ENCODE measurements at regions not wholly inside any gene's neighbourhood (a gene's known extent, or its start where the extent isn't known, plus 50 kb on each side); places are given as distances from the start of the nearest gene placed in this dataset.
"Not testable (repeated sequence)": the region's sequence is repeated elsewhere in the genome, so short reads cannot be mapped to it uniquely, and the experiment has no call there.

GRCh38 chr3:38966811-38967692 lies 84.7 kb downstream of the SCN11A start:
- no peak for DNase-seq (ENCODE audit: low read depth in 3 of 3)

- DNase-seq (ENCODE audit: low read depth in 3 of 3): no peak
Observed at GRCh38 chr3:38964646-38965045, 87.1 kb downstream of the SCN11A start.

GRCh38 chr3:38964204-38964603 lies 87.5 kb downstream of the SCN11A start:
- no peak for DNase-seq (ENCODE audit: low read depth in 3 of 3)

- DNase-seq (ENCODE audit: low read depth in 3 of 3): peak in 1 of 3 experiments; percentile 18
Observed at GRCh38 chr3:38960953-38961622, 90.7 kb downstream of the SCN11A start.

- no peak for DNase-seq (ENCODE audit: low read depth in 3 of 3)
Observed at GRCh38 chr3:38960042-38960622, 91.6 kb downstream of the SCN11A start.

GRCh38 chr3:38958026-38958720 lies 93.6 kb downstream of the SCN11A start:
- no peak for DNase-seq (ENCODE audit: low read depth in 3 of 3)

GRCh38 chr3:38957296-38957695 lies 94.4 kb downstream of the SCN11A start:
- no peak for DNase-seq (ENCODE audit: low read depth in 3 of 3)

GRCh38 chr3:38952721-38953120 lies 99.0 kb downstream of the SCN11A start:
- DNase-seq (ENCODE audit: low read depth in 3 of 3): no peak

GRCh38 chr3:38951167-38951566 lies 100.6 kb downstream of the SCN11A start:
- DNase-seq (ENCODE audit: low read depth in 3 of 3): not testable (repeated sequence)

GRCh38 chr3:38950581-38950980 lies 101.2 kb downstream of the SCN11A start:
- no peak for DNase-seq (ENCODE audit: low read depth in 3 of 3)

- DNase-seq (ENCODE audit: low read depth in 3 of 3): no peak
Observed at GRCh38 chr3:38949994-38950393, 101.8 kb downstream of the SCN11A start.

GRCh38 chr3:38940394-38940793 lies 111.3 kb downstream of the SCN11A start:
- DNase-seq (ENCODE audit: low read depth in 3 of 3): no peak

GRCh38 chr3:38925351-38925750 lies 109.3 kb upstream of the SCN10A start:
- DNase-seq (ENCODE audit: low read depth in 3 of 3): no peak

GRCh38 chr3:38916706-38917105 lies 100.7 kb upstream of the SCN10A start:
- no peak for DNase-seq (ENCODE audit: low read depth in 3 of 3)

- DNase-seq (ENCODE audit: low read depth in 3 of 3): no peak
Observed at GRCh38 chr3:38907426-38907825, 91.4 kb upstream of the SCN10A start.

GRCh38 chr3:38890426-38890825 lies 74.4 kb upstream of the SCN10A start:
- DNase-seq (ENCODE audit: low read depth in 3 of 3): no peak

GRCh38 chr3:38878646-38879045 lies 62.6 kb upstream of the SCN10A start:
- no peak for DNase-seq (ENCODE audit: low read depth in 3 of 3)

Data from stimulated activated CD4-positive, alpha-beta T cell treated with anti-CD3 and anti-CD28 coated beads, TNF-alpha, amount 100 ng/mL, for 24 hours (primary cell).